Transverse colon (tissue), 4 donors: ENCODE measurements at regions not wholly inside any gene's neighbourhood (a gene's known extent, or its start where the extent isn't known, plus 50 kb on each side); places are given as distances from the start of the nearest gene placed in this dataset.
A peak's percentile ranks its signal among the peaks of the same experiment; 100 is the strongest.

Source experiments
- CTCF ChIP-seq, 5 experiments: fragments of 200-600 bp in 3 of 5; fragments of 450-650 bp in 2 of 5; sonication (generic) in 3 of 5; IDR thresholded peaks; 1 replicate in 2 of 5; 2 replicates in 3 of 5; pipeline ENCODE4 v1.5.1; 2016 to 2017; ENCODE audit warnings: antibody characterized with exemption in 5 of 5, inconsistent platforms in 3 of 5, mild to moderate bottlenecking in 2 of 5, moderate library complexity in 1 of 5
- EP300 ChIP-seq: sonication (generic); formaldehyde crosslinking; IDR thresholded peaks from one replicate; pipeline ENCODE4 v1.6.1; 2017; ENCODE audit warnings: antibody characterized with exemption, low read depth
- POLR2A ChIP-seq: fragments of 450-650 bp; IDR thresholded peaks from one replicate; pipeline ENCODE4 v1.6.1; 2016; ENCODE audit warnings: antibody characterized with exemption, mild to moderate bottlenecking, moderate library complexity
- POLR2AphosphoS5 ChIP-seq, 3 donors: sonication (generic); formaldehyde crosslinking; IDR thresholded peaks; one replicate each; pipeline ENCODE4 v1.6.1; 2016; ENCODE audit warnings: antibody characterized with exemption in 3 of 3

DNA sequence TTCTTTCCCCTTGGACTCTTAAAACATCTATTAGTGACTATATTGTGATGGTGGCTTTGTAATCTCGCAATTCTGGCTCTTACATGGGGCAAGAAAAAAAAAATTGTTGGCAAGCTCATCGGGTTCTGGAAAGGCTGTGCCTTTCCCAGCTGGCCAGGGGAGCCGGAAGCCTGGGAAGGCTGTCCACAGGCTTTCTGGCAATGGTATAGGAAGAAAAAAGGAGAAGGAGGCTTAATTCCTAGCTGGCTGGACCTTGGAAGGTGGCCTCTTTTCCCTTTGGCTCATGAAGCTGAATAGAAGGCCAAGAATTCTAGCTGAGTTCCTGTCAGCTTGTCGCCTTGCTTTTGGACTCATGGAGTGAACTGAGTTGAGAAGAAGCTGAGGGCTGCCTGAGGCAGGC lies 243.5 kb upstream of the SEMA6D start:
- TF ChIP-seq POLR2A, result no peak
- peak in 1 of 3 donors; percentile 7 for TF ChIP-seq POLR2AphosphoS5 (IDR thresholded peaks at IDR 0.05)
- TF ChIP-seq CTCF (IDR thresholded peaks at IDR 0.05), result no peak
- no peak for TF ChIP-seq EP300
